Stimulated activated CD8-positive, alpha-beta memory T cell treated with anti-CD3 and anti-CD28 coated beads, Interleukin-15, amount 100 ng/mL, for 1 hour (primary cell): ENCODE measurements at regions not wholly inside any gene's neighbourhood (a gene's known extent, or its start where the extent isn't known, plus 50 kb on each side); places are given as distances from the start of the nearest gene placed in this dataset.

Experiments
- DNase-seq: peaks from one replicate; pipeline ENCODE4 v3.0.0-alpha.2; 2020; ENCODE audit warnings: low read depth

- DNase-seq: no peak
These were observed 122.5 kb downstream of the DICER1 start for GRCh38 chr14:95034788-95035187.

GRCh38 chr14:95033682-95034632 is 123.4 kb downstream of the DICER1 start:
- DNase-seq: no peak

GRCh38 chr14:95033031-95033430 is 124.3 kb downstream of the DICER1 start:
- no peak for DNase-seq

- DNase-seq: no peak
These were observed 130.4 kb downstream of the DICER1 start for GRCh38 chr14:95026851-95027463.

GRCh38 chr14:95025941-95026340 is 131.4 kb downstream of the DICER1 start:
- no peak for DNase-seq

GRCh38 chr14:95025218-95025617 is 132.1 kb downstream of the DICER1 start:
- no peak for DNase-seq

GRCh38 chr14:95024380-95024779 is 132.9 kb downstream of the DICER1 start:
- no peak for DNase-seq

GRCh38 chr14:95023886-95024285 is 133.4 kb downstream of the DICER1 start:
- no peak for DNase-seq

- no peak for DNase-seq
These were observed 134.2 kb downstream of the DICER1 start for GRCh38 chr14:95023115-95023514.

GRCh38 chr14:95021588-95021987 is 135.7 kb downstream of the DICER1 start:
- no peak for DNase-seq

- DNase-seq: no peak
These were observed 138.5 kb downstream of the DICER1 start for GRCh38 chr14:95018821-95019220.

GRCh38 chr14:95015046-95015445 is 142.3 kb downstream of the DICER1 start:
- no peak for DNase-seq

- no peak for DNase-seq
These were observed 143.3 kb downstream of the DICER1 start for GRCh38 chr14:95014036-95014435.

- DNase-seq: no peak
These were observed 145.8 kb downstream of the DICER1 start for GRCh38 chr14:95011445-95012006.

- DNase-seq: no peak
These were observed 148.7 kb downstream of the DICER1 start for GRCh38 chr14:95008445-95009217.

GRCh38 chr14:95007921-95008320 is 149.4 kb downstream of the DICER1 start:
- no peak for DNase-seq

- DNase-seq: no peak
These were observed 150.8 kb downstream of the DICER1 start for GRCh38 chr14:95006479-95006878.

- DNase-seq: no peak
These were observed 151.3 kb downstream of the DICER1 start for GRCh38 chr14:95006051-95006450.

- no peak for DNase-seq
These were observed 154.0 kb downstream of the DICER1 start for GRCh38 chr14:95003099-95003960.

GRCh38 chr14:94998685-94999084 is 158.6 kb downstream of the DICER1 start:
- DNase-seq: no peak

GRCh38 chr14:94998110-94998509 is 159.2 kb downstream of the DICER1 start:
- no peak for DNase-seq
